CD14-positive monocyte (primary cell): ENCODE measurements at regions not wholly inside any gene's neighbourhood (a gene's known extent, or its start where the extent isn't known, plus 50 kb on each side); places are given as distances from the start of the nearest gene placed in this dataset.

Experiments
- DNase-seq, 3 donors: peaks; one replicate each; pipeline ENCODE4 v3.0.0-alpha.2; 2011 to 2022
- H2AFZ ChIP-seq: 2 replicates; pipeline ENCODE4 v1.6.0; 2012; ENCODE audit warnings: mild to moderate bottlenecking, low read depth, low read length, inconsistent platforms; ENCODE audit not compliant: insufficient read depth, poor library complexity, severe bottlenecking
- H3K27ac ChIP-seq, 2 donors: 1 replicate in 1 of 2; 2 replicates in 1 of 2; pipeline ENCODE4 v1.5.1; 2012 to 2013; ENCODE audit warnings: low read length in 2 of 2, control low read depth in 1 of 2, inconsistent platforms in 1 of 2, low read depth in 1 of 2, mild to moderate bottlenecking in 1 of 2
- H3K27me3 ChIP-seq, 2 donors: one replicate each; pipeline versions ENCODE4 v1.6.0 to v1.6.1; 2011 to 2013; ENCODE audit warnings: low read length in 2 of 2; ENCODE audit not compliant: control insufficient read depth in 2 of 2, insufficient read depth in 2 of 2
- H3K36me3 ChIP-seq, 2 donors: replicated peaks in 1 of 2; 1 replicate in 1 of 2; 2 replicates in 1 of 2; pipeline versions ENCODE4 v1.5.1 to v1.6.1; 2012 to 2013; ENCODE audit warnings: low read length in 2 of 2, control low read depth in 1 of 2, inconsistent platforms in 1 of 2, mild to moderate bottlenecking in 1 of 2; ENCODE audit not compliant: insufficient read depth in 2 of 2, control insufficient read depth in 1 of 2
- H3K4me1 ChIP-seq, 2 donors: 1 replicate in 1 of 2; 2 replicates in 1 of 2; pipeline versions ENCODE4 v1.5.1 to v1.6.1; 2012 to 2013; ENCODE audit warnings: low read length in 2 of 2, control low read depth in 1 of 2, inconsistent platforms in 1 of 2, mild to moderate bottlenecking in 1 of 2, moderate library complexity in 1 of 2; ENCODE audit not compliant: insufficient read depth in 2 of 2, control insufficient read depth in 1 of 2
- H3K4me2 ChIP-seq: replicated peaks from 2 replicates; pipeline ENCODE3; 2012; ENCODE audit warnings: low read length, moderate library complexity, mild to moderate bottlenecking; ENCODE audit not compliant: poor library complexity, severe bottlenecking; ENCODE audit errors: extremely low read depth
- H3K4me3 ChIP-seq, 3 experiments: fragments of 200-600 bp in 1 of 3; sonication (generic) in 1 of 3; replicated peaks in 1 of 3; 1 replicate in 2 of 3; 2 replicates in 1 of 3; pipeline ENCODE4 v1.5.1; 2011 to 2013; ENCODE audit warnings: low read length in 3 of 3, mild to moderate bottlenecking in 3 of 3, control low read depth in 2 of 3, low read depth in 2 of 3, inconsistent platforms in 1 of 3, moderate library complexity in 1 of 3
- H3K79me2 ChIP-seq: 2 replicates; pipeline ENCODE4 v1.6.0; 2012; ENCODE audit warnings: mild to moderate bottlenecking, control low read depth, inconsistent platforms, low read length, moderate library complexity; ENCODE audit not compliant: insufficient read depth
- H3K9ac ChIP-seq: 2 replicates; pipeline ENCODE4 v1.6.0; 2017; ENCODE audit warnings: low read length, mild to moderate bottlenecking; ENCODE audit not compliant: insufficient read depth, poor library complexity, severe bottlenecking
- H3K9me3 ChIP-seq, 2 donors: replicated peaks in 1 of 2; 1 replicate in 1 of 2; 2 replicates in 1 of 2; pipeline versions ENCODE4 v1.5.1 to v1.6.1; 2012 to 2013; ENCODE audit warnings: low read length in 2 of 2, control low read depth in 1 of 2; ENCODE audit not compliant: control insufficient read depth in 1 of 2, insufficient read depth in 1 of 2
- H4K20me1 ChIP-seq: 2 replicates; pipeline ENCODE4 v1.6.0; 2012; ENCODE audit warnings: mild to moderate bottlenecking, low read length, control low read depth, moderate library complexity; ENCODE audit not compliant: insufficient read depth
- H3K27ac Mint-ChIP-seq, 7 donors: one replicate each; pipeline ENCODE4 v1.8.0; 2020; ENCODE audit warnings: mild to moderate bottlenecking in 7 of 7, mixed read lengths in 7 of 7, moderate library complexity in 6 of 7, inconsistent platforms in 2 of 7
- H3K27me3 Mint-ChIP-seq, 3 donors: one replicate each; pipeline ENCODE4 v1.8.0; 2021 to 2022; ENCODE audit warnings: low read depth in 3 of 3, mild to moderate bottlenecking in 3 of 3, mixed read lengths in 3 of 3, moderate library complexity in 3 of 3, inconsistent platforms in 1 of 3
- H3K36me3 Mint-ChIP-seq, 2 donors: one replicate each; pipeline ENCODE4 v1.8.0; 2020; ENCODE audit warnings: mixed read lengths in 2 of 2, inconsistent platforms in 1 of 2, mild to moderate bottlenecking in 1 of 2
- H3K4me1 Mint-ChIP-seq: one replicate; pipeline ENCODE4 v1.8.0; 2020; ENCODE audit warnings: mild to moderate bottlenecking, mixed read lengths
- H3K4me3 Mint-ChIP-seq, 2 donors: one replicate each; pipeline ENCODE4 v1.8.0; 2020; ENCODE audit warnings: mild to moderate bottlenecking in 2 of 2, mixed read lengths in 2 of 2, moderate library complexity in 1 of 2
- H3K9me3 Mint-ChIP-seq, 7 donors: one replicate each; pipeline ENCODE4 v1.8.0; 2020 to 2022; ENCODE audit warnings: mixed read lengths in 7 of 7, mild to moderate bottlenecking in 6 of 7, moderate library complexity in 6 of 7, inconsistent platforms in 2 of 7
- WGBS: methylation state at CpG from one replicate; pipeline ENCODE4 v1.1.5; 2013; ENCODE audit warnings: missing lambda C conversion rate; ENCODE audit not compliant: insufficient coverage; 5-methylcytosine and 5-hydroxymethylcytosine counted together
- intact Hi-C, 2 donors: fragments of 100-400 bp; cut with micrococcal nuclease; formaldehyde crosslinking; loops; one replicate each; pipeline versions ENCODE4 v1.15.0 to v1.15.1; 2023
- TF ChIP-seq, protein P1 (sequence below): fragments of 200-600 bp; IDR thresholded peaks from one replicate; pipeline ENCODE4 v1.8.0; 2022; ENCODE audit warnings: antibody characterized with exemption, mild to moderate bottlenecking

DNA sequence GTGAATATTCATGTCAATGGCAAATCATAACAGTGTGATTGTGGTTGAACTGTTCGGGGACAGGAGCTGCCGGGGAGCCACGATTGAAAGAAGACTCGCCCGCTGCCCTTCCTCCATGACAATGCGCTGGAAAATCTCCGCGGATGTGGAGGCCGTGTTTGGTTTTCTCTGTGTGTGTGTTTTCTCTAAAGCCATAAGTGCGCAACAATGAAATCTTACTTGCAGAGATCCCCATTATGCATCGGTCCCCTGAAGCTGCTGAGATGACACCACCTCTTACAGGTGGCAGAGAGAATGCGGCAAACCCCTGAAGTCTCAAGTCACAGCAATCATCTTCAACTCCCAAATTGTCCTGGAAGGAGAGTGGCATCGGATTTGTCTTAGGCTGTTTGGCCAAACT lies 442.3 kb upstream of the MKI67 start:
- Histone ChIP-seq H3K27ac (no peak overlapping the region), H3K9ac (no peak overlapping the region), H3K4me3 (no peak overlapping the region), H2AFZ (no peak overlapping the region), H3K4me1 (no peaks in the 10 kb centered on the region), H3K9me3 (peaks cover 0 to under 1% of the 10 kb centered on the region in 2 donors), H3K27me3 (no peaks in the 10 kb centered on the region), H3K4me2 (no peak overlapping the region), H4K20me1 (no peaks in the 10 kb centered on the region), H3K79me2 (no peaks in the 10 kb centered on the region), H3K36me3 (no peaks in the 10 kb centered on the region)
- no peak for DNase-seq
- WGBS: 90% methylated on average over 2 of the region's 13 CpGs
- Mint-ChIP-seq H3K27ac (no peak overlapping the region), H3K9me3 (peaks cover 0 to 1% (median 0%) of the 10 kb centered on the region in 7 donors), H3K4me3 (no peak overlapping the region), H3K36me3 (no peaks in the 10 kb centered on the region), H3K4me1 (no peaks in the 10 kb centered on the region), H3K27me3 (peaks cover 0 to 5% (median 2%) of the 10 kb centered on the region in 3 donors)
- TF ChIP-seq, protein P1, sequence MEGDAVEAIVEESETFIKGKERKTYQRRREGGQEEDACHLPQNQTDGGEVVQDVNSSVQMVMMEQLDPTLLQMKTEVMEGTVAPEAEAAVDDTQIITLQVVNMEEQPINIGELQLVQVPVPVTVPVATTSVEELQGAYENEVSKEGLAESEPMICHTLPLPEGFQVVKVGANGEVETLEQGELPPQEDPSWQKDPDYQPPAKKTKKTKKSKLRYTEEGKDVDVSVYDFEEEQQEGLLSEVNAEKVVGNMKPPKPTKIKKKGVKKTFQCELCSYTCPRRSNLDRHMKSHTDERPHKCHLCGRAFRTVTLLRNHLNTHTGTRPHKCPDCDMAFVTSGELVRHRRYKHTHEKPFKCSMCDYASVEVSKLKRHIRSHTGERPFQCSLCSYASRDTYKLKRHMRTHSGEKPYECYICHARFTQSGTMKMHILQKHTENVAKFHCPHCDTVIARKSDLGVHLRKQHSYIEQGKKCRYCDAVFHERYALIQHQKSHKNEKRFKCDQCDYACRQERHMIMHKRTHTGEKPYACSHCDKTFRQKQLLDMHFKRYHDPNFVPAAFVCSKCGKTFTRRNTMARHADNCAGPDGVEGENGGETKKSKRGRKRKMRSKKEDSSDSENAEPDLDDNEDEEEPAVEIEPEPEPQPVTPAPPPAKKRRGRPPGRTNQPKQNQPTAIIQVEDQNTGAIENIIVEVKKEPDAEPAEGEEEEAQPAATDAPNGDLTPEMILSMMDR: no peak
- intact Hi-C loops: no loop called here

DNA sequence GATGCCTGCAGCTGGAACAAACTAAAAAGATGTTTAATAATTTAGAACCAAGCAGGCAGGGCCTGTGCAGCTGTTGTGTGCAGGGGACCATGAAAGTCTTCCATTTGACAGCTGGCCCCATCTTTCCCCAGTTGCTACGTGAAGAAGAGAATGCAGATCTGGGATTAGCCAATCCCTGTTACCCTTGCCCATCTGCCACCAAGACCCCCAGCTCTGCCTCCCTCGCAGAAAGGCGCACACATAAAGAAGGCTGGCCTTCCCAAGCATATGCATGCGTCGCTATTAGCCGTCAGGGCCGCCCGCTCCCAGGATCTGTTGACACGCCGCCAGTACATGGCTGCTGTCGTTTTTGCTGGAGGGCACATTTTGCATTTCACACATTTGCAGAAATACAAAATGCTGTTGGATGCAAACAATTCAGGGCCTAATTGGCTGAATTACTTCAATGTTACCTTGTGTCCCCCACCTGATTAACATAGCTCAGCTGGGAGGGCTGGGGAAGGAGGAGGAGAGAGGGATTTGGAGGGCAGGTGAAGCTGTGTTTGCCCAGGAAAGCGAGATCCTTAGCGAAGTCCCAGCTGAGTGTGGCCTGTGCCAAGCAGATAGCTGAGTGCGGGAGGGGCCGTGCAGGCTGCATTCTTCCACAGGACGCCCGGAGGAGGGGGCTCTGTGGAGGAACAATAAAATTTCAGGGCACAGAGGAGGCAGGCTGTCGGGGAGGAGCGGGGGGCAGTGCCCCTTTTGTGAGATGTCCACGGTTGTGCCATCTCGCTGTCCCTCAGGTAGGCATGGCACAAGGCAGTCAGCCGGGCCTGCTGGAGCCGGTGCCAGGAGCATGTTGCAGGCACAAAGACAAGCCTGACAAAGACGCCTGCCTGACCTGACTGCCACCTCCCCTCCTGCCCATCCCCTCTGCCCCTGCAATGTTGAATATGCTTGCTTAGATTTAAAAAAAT lies 443.0 kb upstream of the MKI67 start:
- H3K4me3 Mint-ChIP-seq: no peak overlapping the region
- no peaks in the 10 kb centered on the region for H3K4me1 ChIP-seq

More for the DNA sequence above, 443.0 kb upstream of the MKI67 start:
- Histone ChIP-seq H2AFZ (no peak overlapping the region), H3K27me3 (no peaks in the 10 kb centered on the region), H3K4me3 (no peak overlapping the region), H3K9me3 (no peaks in the 10 kb centered on the region), H3K4me2 (no peak overlapping the region), H3K27ac (no peak overlapping the region), H4K20me1 (no peaks in the 10 kb centered on the region), H3K9ac (no peak overlapping the region), H3K36me3 (no peaks in the 10 kb centered on the region), H3K79me2 (no peaks in the 10 kb centered on the region)
- no peak for DNase-seq
- TF ChIP-seq, protein P1: no peak
- Mint-ChIP-seq H3K9me3 (no peaks in the 10 kb centered on the region), H3K4me1 (no peaks in the 10 kb centered on the region), H3K27ac (no peak overlapping the region), H3K27me3 (peaks cover 0 to 7% (median 2%) of the 10 kb centered on the region in 3 donors), H3K36me3 (no peaks in the 10 kb centered on the region)
- intact Hi-C loops: no loop called here
- WGBS: 86% methylated on average over 22 of the region's 24 CpGs
